ENCODE measurements at regions not wholly inside any gene's neighbourhood (a gene's known extent, or its start where the extent isn't known, plus 50 kb on each side); places are given as distances from the start of the nearest gene placed in this dataset.

GRCh38 chr5:68759593-68759992 lies 334.2 kb upstream of the SLC30A5 start:
- DNase-seq: no peak

GRCh38 chr5:68762201-68762600 lies 331.6 kb upstream of the SLC30A5 start:
- no peak for DNase-seq

DNA sequence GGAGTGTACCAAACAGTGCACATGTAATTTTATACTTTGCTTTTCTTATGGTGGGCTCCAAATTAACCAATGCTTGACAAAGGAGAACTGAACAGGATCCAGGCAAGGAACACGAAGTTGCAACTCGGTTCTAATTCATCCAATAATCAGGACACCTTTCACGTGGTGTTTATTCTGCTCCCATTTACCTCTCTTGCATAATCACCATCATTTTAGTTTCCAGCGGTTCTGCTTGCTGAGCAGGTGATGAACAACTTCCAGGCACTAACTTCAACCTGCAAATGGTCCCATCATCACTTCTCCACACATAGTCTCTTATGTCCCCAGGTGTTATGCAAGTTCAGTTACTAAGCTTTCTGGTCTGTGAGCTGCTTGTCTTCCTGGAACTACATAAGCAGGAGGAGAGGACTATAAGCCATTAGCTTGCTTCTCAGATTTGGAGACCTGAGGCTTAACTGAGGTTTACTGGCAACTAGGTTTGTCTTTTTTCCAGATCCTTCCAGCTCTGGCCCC lies 326.8 kb upstream of the SLC30A5 start:
- DNase-seq: no peak

DNA sequence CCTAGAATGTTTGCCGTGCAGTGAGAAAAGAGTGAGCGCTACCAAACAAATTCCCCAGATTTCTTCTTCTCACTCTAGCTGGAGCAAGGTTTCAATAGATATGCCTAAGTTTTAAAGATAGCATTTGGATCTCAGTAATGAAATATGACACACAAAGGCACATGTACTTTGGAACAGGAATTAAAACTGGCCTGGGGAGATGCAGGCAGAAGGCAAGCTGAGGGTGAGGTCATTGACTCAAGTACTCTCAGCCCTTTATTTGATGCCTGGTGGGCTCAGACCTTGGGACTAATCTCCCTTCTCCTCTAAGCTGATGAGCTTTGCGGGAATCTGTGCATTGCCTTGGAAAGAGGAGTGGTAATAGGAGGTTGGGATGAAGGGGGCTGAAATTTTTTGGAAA lies 323.3 kb upstream of the SLC30A5 start:
- no peak for DNase-seq

GRCh38 chr5:68771221-68771620 lies 322.6 kb upstream of the SLC30A5 start:
- DNase-seq: no peak

DNA sequence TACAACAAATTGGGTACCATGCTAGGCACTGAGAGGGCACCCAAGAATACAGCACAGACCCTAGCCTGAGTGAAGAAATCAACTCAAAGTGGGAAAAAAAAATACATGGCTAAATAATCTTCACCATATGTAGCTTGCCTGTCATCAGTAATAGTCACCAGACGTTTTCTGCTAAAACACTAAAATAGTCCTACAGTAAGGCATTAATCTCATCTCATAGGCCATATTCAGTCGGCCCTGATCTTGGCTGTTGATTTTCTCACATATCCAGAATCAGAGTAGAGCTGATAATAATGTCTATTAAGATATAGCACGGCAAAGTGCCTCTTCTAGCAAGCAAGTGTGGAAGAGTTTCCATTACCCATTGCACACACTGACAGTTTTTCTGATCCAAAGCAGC lies 322.1 kb upstream of the SLC30A5 start:
- no peak for DNase-seq

DNA sequence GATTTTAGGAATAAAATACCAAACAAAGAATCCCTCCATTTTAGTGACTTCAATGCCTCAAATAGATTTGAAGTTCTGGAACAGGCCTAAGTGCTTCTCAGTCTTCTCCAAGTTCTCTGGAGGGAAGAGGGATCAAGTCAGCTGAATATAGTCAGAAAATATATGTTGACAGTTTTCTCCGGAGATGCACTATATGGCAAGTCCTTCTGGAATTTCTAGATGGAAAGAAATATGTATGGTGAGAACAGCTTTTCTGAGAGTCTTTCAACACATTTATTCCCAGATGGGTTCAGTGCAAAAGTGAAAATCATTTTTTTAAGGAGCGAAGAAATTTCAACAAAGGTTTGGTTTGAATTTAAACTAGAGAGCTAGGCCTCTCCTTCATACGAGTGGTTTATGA lies 317.4 kb upstream of the SLC30A5 start:
- DNase-seq: no peak

DNA sequence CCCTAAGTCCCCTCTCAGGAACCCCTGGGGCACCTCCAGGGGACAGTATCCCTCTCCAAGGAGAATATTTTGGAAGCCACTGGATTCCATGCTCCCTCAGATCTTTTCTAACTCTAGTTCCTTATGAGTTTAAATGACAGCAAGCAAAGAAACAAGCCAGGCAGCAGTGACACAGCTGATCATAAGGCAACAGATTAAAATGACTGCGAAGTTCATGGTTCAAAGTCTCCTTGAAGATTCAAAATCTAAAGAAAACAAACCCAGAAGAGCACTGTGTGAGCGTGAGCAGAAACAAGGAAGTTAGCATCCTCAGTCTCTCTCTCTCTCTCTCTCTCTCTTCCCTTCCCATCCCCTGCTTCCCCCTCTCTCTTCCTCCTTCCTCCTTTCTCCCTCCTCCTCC lies 316.7 kb upstream of the SLC30A5 start:
- DNase-seq: no peak

- no peak for DNase-seq
These were observed 315.3 kb upstream of the SLC30A5 start for GRCh38 chr5:68778484-68778883.

GRCh38 chr5:68780299-68780955 lies 313.4 kb upstream of the SLC30A5 start:
- no peak for DNase-seq

DNA sequence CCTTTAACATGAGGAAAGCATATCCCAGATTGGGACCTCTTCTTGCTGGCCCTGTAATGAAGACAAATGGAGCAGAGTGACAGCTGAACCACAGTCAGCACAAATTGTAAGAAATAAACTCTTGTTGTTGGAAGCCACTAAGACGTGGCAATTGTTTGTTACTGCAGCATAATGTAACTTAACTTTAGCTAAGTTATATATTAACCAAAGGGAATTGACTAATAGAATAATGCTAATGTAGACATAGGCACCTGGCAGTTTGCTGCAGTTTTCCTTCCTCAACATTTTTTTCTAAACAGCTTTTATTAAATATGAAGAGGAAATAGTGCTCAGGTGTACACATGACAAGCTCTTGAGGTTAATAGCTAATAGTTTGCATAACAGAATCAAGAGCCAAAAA lies 300.7 kb upstream of the SLC30A5 start:
- DNase-seq: no peak

DNA sequence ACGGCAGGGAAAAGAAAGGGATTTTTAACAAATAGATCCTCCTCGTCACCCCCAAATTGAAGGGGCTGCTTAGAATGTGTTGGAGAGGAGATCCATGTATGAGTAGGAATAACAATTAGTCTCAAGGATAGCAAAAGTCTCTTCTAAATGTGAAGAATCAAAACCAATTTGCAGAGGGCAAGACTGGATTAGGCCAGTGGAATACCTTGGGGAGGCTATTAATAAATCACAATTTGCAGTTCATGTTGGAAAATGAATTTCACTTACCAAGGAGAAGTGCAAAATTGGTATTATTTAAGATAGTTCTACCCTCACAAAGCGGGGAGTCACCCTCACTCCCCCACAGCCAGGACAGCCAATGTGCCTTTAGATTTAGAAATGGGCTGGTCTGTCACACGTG lies 299.8 kb upstream of the SLC30A5 start:
- DNase-seq: no peak

- DNase-seq: no peak
These were observed 298.6 kb upstream of the SLC30A5 start for GRCh38 chr5:68795190-68795589.

DNA sequence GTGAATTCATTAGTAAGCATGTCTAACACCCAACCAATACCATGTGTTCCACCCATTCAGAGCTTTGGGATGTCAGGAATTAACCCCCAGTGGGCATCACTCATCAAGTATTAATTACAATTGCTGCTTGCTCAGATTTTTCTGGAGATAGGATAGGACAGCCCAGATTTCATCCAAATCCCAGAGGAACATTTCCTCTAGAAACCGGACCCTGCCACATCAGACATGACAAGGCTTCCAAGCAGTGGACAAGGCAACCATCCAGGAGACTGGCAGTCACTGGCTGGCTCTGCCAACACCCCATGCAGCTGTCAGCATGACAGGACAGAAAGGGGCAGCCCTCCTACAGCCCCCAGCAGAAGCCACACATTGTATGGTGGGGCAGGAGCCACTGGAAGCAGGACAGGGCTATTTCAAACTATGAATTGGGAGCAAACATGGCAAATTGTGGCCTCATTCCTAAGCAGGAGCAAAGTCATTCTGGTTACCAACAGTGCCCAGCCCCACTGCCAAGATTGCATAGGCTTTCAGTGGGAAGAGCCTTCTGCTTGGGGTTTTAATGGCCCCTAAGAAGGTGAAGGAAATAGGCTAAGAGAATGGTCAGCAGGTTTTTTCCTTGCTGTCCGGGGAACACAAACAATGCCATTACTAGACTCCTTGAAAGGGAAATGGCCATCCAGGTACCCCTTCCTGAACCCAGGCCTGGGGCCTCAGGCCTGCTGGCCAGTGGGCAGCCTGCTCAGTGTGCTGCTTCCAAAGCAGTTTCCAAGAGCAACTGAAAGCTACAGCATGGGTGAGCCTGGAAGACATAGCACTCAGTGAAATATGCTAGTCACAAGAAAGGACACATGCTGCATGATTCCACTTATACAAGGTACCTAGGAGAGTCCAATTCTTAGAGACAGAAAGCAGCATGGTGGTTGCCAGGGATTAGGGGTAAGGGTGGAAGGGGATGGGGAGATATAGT lies 294.7 kb upstream of the SLC30A5 start:
- DNase-seq: no peak

DNA sequence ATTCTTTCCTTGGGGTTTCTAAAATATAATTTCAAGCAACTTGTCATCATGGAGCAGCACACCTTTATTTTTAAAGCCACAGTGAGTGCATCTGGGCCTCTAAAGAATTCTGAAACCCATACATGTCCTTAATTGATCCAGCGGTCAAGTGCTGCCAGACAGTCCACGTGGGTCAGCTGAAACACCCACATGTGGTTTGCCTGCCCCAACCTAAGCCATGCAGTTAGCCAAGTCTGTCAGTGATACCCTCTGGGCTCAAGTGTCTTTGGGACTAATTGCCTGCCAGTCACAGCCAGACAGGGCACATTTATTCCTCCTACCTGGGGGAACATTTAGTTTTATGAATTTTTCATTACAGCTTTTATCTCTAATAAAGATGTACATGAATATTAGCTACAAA lies 291.4 kb upstream of the SLC30A5 start:
- no peak for DNase-seq

DNA sequence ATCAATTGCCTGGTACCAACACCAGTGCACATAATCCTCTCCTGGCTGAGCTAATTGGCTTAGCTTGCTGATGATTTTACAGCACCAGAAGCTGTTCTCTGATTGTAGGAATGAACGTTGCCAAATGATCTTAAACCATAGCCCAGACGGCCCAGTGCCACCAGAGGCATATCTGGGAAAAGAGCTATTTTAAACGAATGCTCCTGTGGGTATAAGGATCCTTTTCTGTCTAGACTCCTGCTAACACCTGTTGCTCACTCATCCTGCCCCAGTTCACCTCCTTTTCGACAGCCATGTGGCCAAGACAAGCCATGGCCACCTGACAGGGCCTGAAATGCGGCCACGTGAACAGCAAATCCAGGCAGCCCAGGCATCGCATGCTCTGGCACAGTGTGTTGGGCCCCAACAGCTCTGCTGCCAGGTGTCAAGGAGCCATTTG lies 289.9 kb upstream of the SLC30A5 start:
- DNase-seq: no peak

GRCh38 chr5:68804343-68804742 lies 289.5 kb upstream of the SLC30A5 start:
- no peak for DNase-seq

DNA sequence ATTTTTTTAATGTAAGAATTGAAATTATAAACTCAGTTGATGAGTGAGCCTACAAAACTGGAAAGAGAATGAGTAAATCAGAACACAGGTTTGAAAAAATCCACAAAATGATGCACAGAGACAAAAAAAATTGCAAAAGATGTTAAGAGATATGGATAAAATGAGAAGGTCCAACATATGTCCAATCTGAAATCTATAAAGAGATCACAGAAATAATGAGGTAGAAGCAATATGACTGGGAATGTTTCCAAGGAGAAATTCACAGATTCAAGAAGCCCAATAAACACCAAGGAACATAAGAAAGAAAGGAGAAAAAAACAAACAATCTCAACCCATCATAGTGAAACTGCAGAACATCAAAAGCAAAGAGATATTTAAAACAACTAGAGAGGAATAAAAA lies 288.4 kb upstream of the SLC30A5 start:
- DNase-seq: no peak

- no peak for DNase-seq
These were observed 276.2 kb upstream of the SLC30A5 start for GRCh38 chr5:68817632-68818031.

- no peak for DNase-seq
These were observed 275.6 kb upstream of the SLC30A5 start for GRCh38 chr5:68818057-68818695.

GRCh38 chr5:68818870-68819269 lies 274.9 kb upstream of the SLC30A5 start:
- DNase-seq: no peak

GRCh38 chr5:68821056-68821455 lies 272.8 kb upstream of the SLC30A5 start:
- no peak for DNase-seq

DNA sequence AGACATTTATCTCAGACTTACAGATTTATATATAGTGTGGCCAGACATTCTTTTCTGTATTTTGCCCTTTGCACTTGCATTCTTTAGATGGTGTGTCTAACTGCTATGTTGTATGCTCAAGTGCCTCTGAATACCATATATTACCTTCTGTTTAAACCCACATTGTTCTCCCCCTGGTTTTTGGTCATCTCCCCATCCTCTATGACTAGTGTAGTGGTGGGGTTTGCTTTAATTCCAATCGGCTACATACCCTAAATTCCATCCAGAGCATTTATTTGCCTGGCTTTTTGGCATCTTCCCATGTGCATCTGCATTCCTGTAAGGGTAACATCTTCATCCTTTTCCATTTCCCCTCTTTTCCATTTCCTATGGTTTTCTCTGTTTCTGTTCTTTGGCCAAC lies 271.0 kb upstream of the SLC30A5 start:
- DNase-seq: no peak

Data from T-helper 1 cell (primary cell).